GM23338 (cell line): ENCODE measurements at regions not wholly inside any gene's neighbourhood (a gene's known extent, or its start where the extent isn't known, plus 50 kb on each side); places are given as distances from the start of the nearest gene placed in this dataset.

Experiments used
- ATAC-seq: fragments of 200-7000 bp; cut with Tn5 transposase; 3 replicates; pipeline ENCODE4 v1.9.1; 2020
- DNase-seq: peaks from one replicate; pipeline ENCODE4 v3.0.0-alpha.2; 2015; ENCODE audit warnings: low spot score
- H2AFZ ChIP-seq: fragments of 200-600 bp; sonication (generic); 2 replicates; pipeline ENCODE4 v1.8.0; 2016; ENCODE audit warnings: antibody characterized with exemption, mild to moderate bottlenecking, moderate library complexity
- H3F3A ChIP-seq: fragments of 200-600 bp; sonication (generic); replicated peaks from 2 replicates; pipeline ENCODE4 v1.8.0; 2017; ENCODE audit warnings: antibody characterized with exemption, mixed run types, low read depth
- H3K27ac ChIP-seq: fragments of 200-600 bp; sonication (generic); 2 replicates; pipeline ENCODE4 v1.6.1; 2016; ENCODE audit warnings: low read depth
- H3K27me3 ChIP-seq: fragments of 200-600 bp; sonication (generic); 2 replicates; pipeline ENCODE4 v1.8.0; 2016; ENCODE audit warnings: mild to moderate bottlenecking, mixed run types, moderate library complexity; ENCODE audit not compliant: insufficient read depth
- H3K36me3 ChIP-seq: fragments of 200-600 bp; sonication (generic); 2 replicates; pipeline ENCODE4 v1.8.0; 2016; ENCODE audit warnings: mild to moderate bottlenecking; ENCODE audit not compliant: insufficient read depth
- H3K4me1 ChIP-seq: fragments of 200-600 bp; sonication (generic); 2 replicates; pipeline ENCODE4 v1.8.0; 2016; ENCODE audit warnings: mild to moderate bottlenecking, moderate library complexity; ENCODE audit not compliant: insufficient read depth
- H3K4me2 ChIP-seq: fragments of 200-600 bp; sonication (generic); 2 replicates; pipeline ENCODE4 v1.7.1; 2017; ENCODE audit warnings: mixed run types
- H3K4me3 ChIP-seq: fragments of 200-600 bp; sonication (generic); 2 replicates; pipeline ENCODE4 v1.6.1; 2016; ENCODE audit warnings: mixed run types
- H3K79me2 ChIP-seq: fragments of 200-600 bp; sonication (generic); replicated peaks from 2 replicates; pipeline ENCODE4 v1.8.0; 2017; ENCODE audit warnings: mild to moderate bottlenecking; ENCODE audit not compliant: insufficient read depth
- H3K9me2 ChIP-seq: fragments of 200-600 bp; sonication (generic); 2 replicates; pipeline ENCODE4 v1.8.0; 2017; ENCODE audit not compliant: insufficient read depth
- H4K20me1 ChIP-seq: fragments of 200-600 bp; sonication (generic); replicated peaks from 2 replicates; pipeline ENCODE4 v1.8.0; 2017; ENCODE audit warnings: mild to moderate bottlenecking; ENCODE audit not compliant: insufficient read depth
- H3K27ac Mint-ChIP-seq: 2 replicates; pipeline ENCODE4 v1.8.0; 2020; ENCODE audit warnings: inconsistent platforms, mild to moderate bottlenecking, moderate library complexity, mixed read lengths
- H3K27me3 Mint-ChIP-seq: 3 replicates; pipeline ENCODE4 v1.8.0; 2022; ENCODE audit warnings: low read depth, mild to moderate bottlenecking, moderate library complexity, mixed read lengths, inconsistent platforms; ENCODE audit not compliant: insufficient read depth, poor library complexity
- H3K36me3 Mint-ChIP-seq: 3 replicates; pipeline ENCODE4 v1.8.0; 2021; ENCODE audit warnings: low read depth, mild to moderate bottlenecking, inconsistent platforms, moderate library complexity, mixed read lengths
- H3K4me1 Mint-ChIP-seq: 3 replicates; pipeline ENCODE4 v1.8.0; 2020; ENCODE audit warnings: mild to moderate bottlenecking, inconsistent platforms, mixed read lengths
- H3K4me3 Mint-ChIP-seq: 3 replicates; pipeline ENCODE4 v1.8.0; 2021; ENCODE audit warnings: moderate library complexity, mild to moderate bottlenecking, inconsistent platforms, mixed read lengths
- H3K9me3 Mint-ChIP-seq: 3 replicates; pipeline ENCODE4 v1.8.0; 2020; ENCODE audit warnings: moderate library complexity, mild to moderate bottlenecking, inconsistent platforms, mixed read lengths
- CREB1 ChIP-seq: fragments of 250-450 bp; sonication (Bioruptor Pico); IDR thresholded peaks from 2 replicates; pipeline ENCODE4 v1.5.0; 2020; ENCODE audit warnings: low read depth, mild to moderate bottlenecking, moderate library complexity
- CTCF ChIP-seq, 2 experiments: fragments of 200-600 bp in 1 of 2; sonication (generic) in 1 of 2; conservative IDR thresholded peaks; 2 replicates each; pipeline versions ENCODE4 v1.5.1 to v1.6.1; 2016 to 2017; ENCODE audit warnings: antibody characterized with exemption in 2 of 2, low read depth in 2 of 2, mild to moderate bottlenecking in 2 of 2, moderate library complexity in 1 of 2
- EZH2 ChIP-seq: fragments of 200-600 bp; sonication (generic); IDR thresholded peaks from one replicate; pipeline ENCODE4 v1.8.0; 2017; ENCODE audit warnings: antibody characterized with exemption, mild to moderate bottlenecking, low read depth; ENCODE audit not compliant: unreplicated experiment
- EZH2phosphoT487 ChIP-seq: fragments of 200-600 bp; sonication (generic); IDR thresholded peaks from one replicate; pipeline ENCODE4 v1.8.1; 2018; ENCODE audit warnings: antibody characterized with exemption; ENCODE audit not compliant: unreplicated experiment
- JUNB ChIP-seq: IDR thresholded peaks from one replicate; pipeline ENCODE4 v1.6.1; 2016; ENCODE audit warnings: antibody characterized with exemption; ENCODE audit not compliant: unreplicated experiment
- NANOG ChIP-seq: IDR thresholded peaks from 2 replicates; pipeline ENCODE4 v1.6.1; 2016; ENCODE audit warnings: antibody characterized with exemption, borderline replicate concordance
- POLR2AphosphoS5 ChIP-seq: IDR thresholded peaks from 2 replicates; pipeline ENCODE4 v1.6.1; 2016; ENCODE audit warnings: antibody characterized with exemption, low read depth
- REST ChIP-seq: IDR thresholded peaks from one replicate; pipeline ENCODE4 v1.6.1; 2018; ENCODE audit warnings: antibody characterized with exemption; ENCODE audit not compliant: unreplicated experiment
- STAT1 ChIP-seq: IDR thresholded peaks from one replicate; pipeline ENCODE4 v1.6.1; 2016; ENCODE audit warnings: antibody characterized with exemption; ENCODE audit not compliant: unreplicated experiment
- ZNF114 ChIP-seq: fragments of 250-450 bp; sonication (Bioruptor Pico); IDR thresholded peaks from 2 replicates; pipeline ENCODE4 v1.5.0; 2020; ENCODE audit warnings: mild to moderate bottlenecking, moderate library complexity
- ZNF331 ChIP-seq: fragments of 250-450 bp; sonication (Bioruptor Pico); IDR thresholded peaks from 2 replicates; pipeline ENCODE4 v1.5.0; 2020; ENCODE audit warnings: low read depth, mild to moderate bottlenecking, moderate library complexity
- TF ChIP-seq, protein P1 (sequence below): IDR thresholded peaks from 2 replicates; pipeline ENCODE4 v1.6.1; 2016; ENCODE audit warnings: antibody characterized with exemption
- TF ChIP-seq, protein P2 (sequence below): fragments of 250-450 bp; sonication (Bioruptor Pico); IDR thresholded peaks from 2 replicates; pipeline ENCODE4 v1.5.0; 2020; ENCODE audit warnings: mild to moderate bottlenecking, moderate library complexity

GRCh38 chr2:180562378-180562777, 418.0 kb upstream of the UBE2E3 start (continued):
- TF ChIP-seq EZH2phosphoT487 (no peak), EZH2 (no peak)

DNA sequence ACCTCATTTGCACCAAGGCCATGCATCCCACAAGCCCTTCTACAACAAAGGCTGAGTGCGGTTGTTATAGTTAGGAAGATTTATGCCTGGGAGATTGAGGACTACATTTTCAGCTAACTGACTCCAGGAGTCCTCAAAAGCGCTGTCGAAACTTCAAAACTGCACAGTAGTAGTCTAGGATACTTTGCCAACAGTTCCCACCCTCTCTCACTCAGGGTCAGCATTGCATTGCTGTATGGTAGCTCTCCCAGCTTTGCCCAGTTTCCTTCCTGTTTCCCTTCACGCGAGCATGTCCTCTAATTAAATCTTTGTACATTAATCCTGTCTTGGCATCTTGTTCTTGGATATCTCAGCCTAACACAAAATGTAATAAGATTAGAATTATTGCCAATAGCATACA, 420.6 kb upstream of the UBE2E3 start:
- Histone ChIP-seq H3F3A (no peaks in the 10 kb centered on the region), H3K27ac (no peak overlapping the region), H3K36me3 (no peaks in the 10 kb centered on the region), H3K9me2 (peaks cover 6% of the 10 kb centered on the region; the same call in 1 of the 2 replicates), H3K4me3 (no peak overlapping the region), H4K20me1 (no peaks in the 10 kb centered on the region), H3K79me2 (no peaks in the 10 kb centered on the region), H3K4me1 (no peaks in the 10 kb centered on the region), H2AFZ (no peak overlapping the region), H3K4me2 (no peak overlapping the region), H3K27me3 (no peaks in the 10 kb centered on the region)
- H3K4me1 Mint-ChIP-seq: no peaks in the 10 kb centered on the region
- no peaks in the 10 kb centered on the region for H3K36me3 Mint-ChIP-seq
- TF ChIP-seq CTCF (conservative IDR thresholded peaks at IDR 0.05; ENCODE audit: low read depth in 2 of 2): no peak
- TF ChIP-seq ZNF114 (CRISPR knock-in tag): no peak
- TF ChIP-seq JUNB: no peak
- TF ChIP-seq EZH2: no peak
- TF ChIP-seq, protein P1, sequence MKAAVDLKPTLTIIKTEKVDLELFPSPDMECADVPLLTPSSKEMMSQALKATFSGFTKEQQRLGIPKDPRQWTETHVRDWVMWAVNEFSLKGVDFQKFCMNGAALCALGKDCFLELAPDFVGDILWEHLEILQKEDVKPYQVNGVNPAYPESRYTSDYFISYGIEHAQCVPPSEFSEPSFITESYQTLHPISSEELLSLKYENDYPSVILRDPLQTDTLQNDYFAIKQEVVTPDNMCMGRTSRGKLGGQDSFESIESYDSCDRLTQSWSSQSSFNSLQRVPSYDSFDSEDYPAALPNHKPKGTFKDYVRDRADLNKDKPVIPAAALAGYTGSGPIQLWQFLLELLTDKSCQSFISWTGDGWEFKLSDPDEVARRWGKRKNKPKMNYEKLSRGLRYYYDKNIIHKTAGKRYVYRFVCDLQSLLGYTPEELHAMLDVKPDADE: no peak
- no peak for TF ChIP-seq REST
- TF ChIP-seq NANOG: no peak
- no peak for TF ChIP-seq POLR2AphosphoS5
- no peak for TF ChIP-seq EZH2phosphoT487
- TF ChIP-seq, protein P2, sequence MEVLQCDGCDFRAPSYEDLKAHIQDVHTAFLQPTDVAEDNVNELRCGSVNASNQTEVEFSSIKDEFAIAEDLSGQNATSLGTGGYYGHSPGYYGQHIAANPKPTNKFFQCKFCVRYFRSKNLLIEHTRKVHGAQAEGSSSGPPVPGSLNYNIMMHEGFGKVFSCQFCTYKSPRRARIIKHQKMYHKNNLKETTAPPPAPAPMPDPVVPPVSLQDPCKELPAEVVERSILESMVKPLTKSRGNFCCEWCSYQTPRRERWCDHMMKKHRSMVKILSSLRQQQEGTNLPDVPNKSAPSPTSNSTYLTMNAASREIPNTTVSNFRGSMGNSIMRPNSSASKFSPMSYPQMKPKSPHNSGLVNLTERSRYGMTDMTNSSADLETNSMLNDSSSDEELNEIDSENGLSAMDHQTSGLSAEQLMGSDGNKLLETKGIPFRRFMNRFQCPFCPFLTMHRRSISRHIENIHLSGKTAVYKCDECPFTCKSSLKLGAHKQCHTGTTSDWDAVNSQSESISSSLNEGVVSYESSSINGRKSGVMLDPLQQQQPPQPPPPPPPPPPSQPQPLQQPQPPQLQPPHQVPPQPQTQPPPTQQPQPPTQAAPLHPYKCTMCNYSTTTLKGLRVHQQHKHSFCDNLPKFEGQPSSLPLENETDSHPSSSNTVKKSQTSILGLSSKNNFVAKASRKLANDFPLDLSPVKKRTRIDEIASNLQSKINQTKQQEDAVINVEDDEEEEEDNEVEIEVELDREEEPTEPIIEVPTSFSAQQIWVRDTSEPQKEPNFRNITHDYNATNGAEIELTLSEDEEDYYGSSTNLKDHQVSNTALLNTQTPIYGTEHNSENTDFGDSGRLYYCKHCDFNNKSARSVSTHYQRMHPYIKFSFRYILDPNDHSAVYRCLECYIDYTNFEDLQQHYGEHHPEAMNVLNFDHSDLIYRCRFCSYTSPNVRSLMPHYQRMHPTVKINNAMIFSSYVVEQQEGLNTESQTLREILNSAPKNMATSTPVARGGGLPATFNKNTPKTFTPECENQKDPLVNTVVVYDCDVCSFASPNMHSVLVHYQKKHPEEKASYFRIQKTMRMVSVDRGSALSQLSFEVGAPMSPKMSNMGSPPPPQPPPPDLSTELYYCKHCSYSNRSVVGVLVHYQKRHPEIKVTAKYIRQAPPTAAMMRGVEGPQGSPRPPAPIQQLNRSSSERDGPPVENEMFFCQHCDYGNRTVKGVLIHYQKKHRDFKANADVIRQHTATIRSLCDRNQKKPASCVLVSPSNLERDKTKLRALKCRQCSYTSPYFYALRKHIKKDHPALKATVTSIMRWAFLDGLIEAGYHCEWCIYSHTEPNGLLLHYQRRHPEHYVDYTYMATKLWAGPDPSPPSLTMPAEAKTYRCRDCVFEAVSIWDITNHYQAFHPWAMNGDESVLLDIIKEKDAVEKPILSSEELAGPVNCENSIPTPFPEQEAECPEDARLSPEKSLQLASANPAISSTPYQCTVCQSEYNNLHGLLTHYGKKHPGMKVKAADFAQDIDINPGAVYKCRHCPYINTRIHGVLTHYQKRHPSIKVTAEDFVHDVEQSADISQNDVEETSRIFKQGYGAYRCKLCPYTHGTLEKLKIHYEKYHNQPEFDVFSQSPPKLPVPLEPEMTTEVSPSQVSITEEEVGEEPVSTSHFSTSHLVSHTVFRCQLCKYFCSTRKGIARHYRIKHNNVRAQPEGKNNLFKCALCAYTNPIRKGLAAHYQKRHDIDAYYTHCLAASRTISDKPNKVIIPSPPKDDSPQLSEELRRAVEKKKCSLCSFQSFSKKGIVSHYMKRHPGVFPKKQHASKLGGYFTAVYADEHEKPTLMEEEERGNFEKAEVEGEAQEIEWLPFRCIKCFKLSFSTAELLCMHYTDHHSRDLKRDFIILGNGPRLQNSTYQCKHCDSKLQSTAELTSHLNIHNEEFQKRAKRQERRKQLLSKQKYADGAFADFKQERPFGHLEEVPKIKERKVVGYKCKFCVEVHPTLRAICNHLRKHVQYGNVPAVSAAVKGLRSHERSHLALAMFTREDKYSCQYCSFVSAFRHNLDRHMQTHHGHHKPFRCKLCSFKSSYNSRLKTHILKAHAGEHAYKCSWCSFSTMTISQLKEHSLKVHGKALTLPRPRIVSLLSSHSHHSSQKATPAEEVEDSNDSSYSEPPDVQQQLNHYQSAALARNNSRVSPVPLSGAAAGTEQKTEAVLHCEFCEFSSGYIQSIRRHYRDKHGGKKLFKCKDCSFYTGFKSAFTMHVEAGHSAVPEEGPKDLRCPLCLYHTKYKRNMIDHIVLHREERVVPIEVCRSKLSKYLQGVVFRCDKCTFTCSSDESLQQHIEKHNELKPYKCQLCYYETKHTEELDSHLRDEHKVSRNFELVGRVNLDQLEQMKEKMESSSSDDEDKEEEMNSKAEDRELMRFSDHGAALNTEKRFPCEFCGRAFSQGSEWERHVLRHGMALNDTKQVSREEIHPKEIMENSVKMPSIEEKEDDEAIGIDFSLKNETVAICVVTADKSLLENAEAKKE: no peak
- TF ChIP-seq ZNF331 (CRISPR knock-in tag): no peak
- no peak for TF ChIP-seq CREB1 (CRISPR knock-in tag)
- TF ChIP-seq STAT1: no peak
- no peaks in the 10 kb centered on the region for H3K9me3 Mint-ChIP-seq
- H3K27ac Mint-ChIP-seq: no peak overlapping the region
- ATAC-seq (no peak), DNase-seq (no peak)
- no peak overlapping the region for H3K4me3 Mint-ChIP-seq
- no peaks in the 10 kb centered on the region for H3K27me3 Mint-ChIP-seq
